HL-60 (cell line): ENCODE measurements at regions not wholly inside any gene's neighbourhood (a gene's known extent, or its start where the extent isn't known, plus 50 kb on each side); places are given as distances from the start of the nearest gene placed in this dataset.

Experiments
- CTCF ChIP-seq: IDR thresholded peaks from one replicate; pipeline ENCODE4 v1.5.1; 2011; ENCODE audit warnings: low read length, control low read depth, inconsistent platforms; ENCODE audit not compliant: insufficient read depth
- GABPA ChIP-seq: IDR thresholded peaks from 2 replicates; pipeline ENCODE4 v1.6.1; 2012; ENCODE audit warnings: low read depth
- POLR2AphosphoS5 ChIP-seq: IDR thresholded peaks from 2 replicates; pipeline ENCODE4 v1.6.1; 2012; ENCODE audit warnings: low read depth
- REST ChIP-seq: IDR thresholded peaks from 2 replicates; pipeline ENCODE4 v1.6.1; 2012; ENCODE audit warnings: low read depth; ENCODE audit not compliant: insufficient replicate concordance

GRCh38 chr6:145012039-145012662 is 723.2 kb downstream of the EPM2A start:
- TF ChIP-seq POLR2AphosphoS5, result no peak
- no peak for TF ChIP-seq CTCF
- TF ChIP-seq REST, result no peak
- TF ChIP-seq GABPA, result no peak
